OCI-LY1 (cell line): ENCODE measurements at regions not wholly inside any gene's neighbourhood (a gene's known extent, or its start where the extent isn't known, plus 50 kb on each side); places are given as distances from the start of the nearest gene placed in this dataset.

Source experiments
- H2AFZ ChIP-seq: fragments of 200-600 bp; sonication (generic), shearing (Covaris generic); 2 replicates; pipeline ENCODE4 v1.6.0; 2014; ENCODE audit warnings: antibody characterized with exemption, mild to moderate bottlenecking, low read length
- H3F3A ChIP-seq: fragments of 200-600 bp; sonication (generic), shearing (Covaris generic); 2 replicates; pipeline ENCODE4 v1.6.0; 2014; ENCODE audit warnings: mild to moderate bottlenecking, antibody characterized with exemption, low read length, moderate library complexity; ENCODE audit not compliant: insufficient read depth
- H3K27ac ChIP-seq: fragments of 200-600 bp; sonication (generic); 2 replicates; pipeline ENCODE4 v1.5.1; 2014; ENCODE audit warnings: low read length, mixed run types, mild to moderate bottlenecking, low read depth; ENCODE audit not compliant: poor library complexity, severe bottlenecking
- H3K27me3 ChIP-seq: fragments of 200-600 bp; sonication (generic); 2 replicates; pipeline ENCODE4 v1.6.0; 2014; ENCODE audit warnings: antibody characterized with exemption, mild to moderate bottlenecking, low read length, moderate library complexity; ENCODE audit not compliant: insufficient read depth
- H3K36me3 ChIP-seq: fragments of 200-600 bp; sonication (generic); 2 replicates; pipeline ENCODE4 v1.6.1; 2014; ENCODE audit warnings: mild to moderate bottlenecking, antibody characterized with exemption, low read length, moderate library complexity, mixed read lengths; ENCODE audit not compliant: insufficient read depth
- H3K4me1 ChIP-seq: fragments of 200-600 bp; sonication (generic); 2 replicates; pipeline ENCODE4 v1.5.1; 2014; ENCODE audit warnings: mild to moderate bottlenecking, low read length, moderate library complexity; ENCODE audit not compliant: insufficient read depth, severe bottlenecking
- H3K4me2 ChIP-seq: fragments of 200-600 bp; sonication (generic), shearing (Covaris generic); 2 replicates; pipeline ENCODE4 v1.6.1; 2014; ENCODE audit warnings: low read length
- H3K4me3 ChIP-seq: fragments of 200-600 bp; sonication (generic); 2 replicates; pipeline ENCODE4 v1.5.1; 2014; ENCODE audit warnings: low read length, low read depth, mild to moderate bottlenecking, mixed read lengths; ENCODE audit not compliant: poor library complexity, severe bottlenecking
- H3K79me2 ChIP-seq: fragments of 200-600 bp; shearing (Covaris generic); 2 replicates; pipeline ENCODE4 v1.6.1; 2016; ENCODE audit warnings: mixed run types, low read length, mixed read lengths; ENCODE audit not compliant: insufficient read depth
- H3K9ac ChIP-seq: fragments of 200-600 bp; sonication (generic), shearing (Covaris generic); 2 replicates; pipeline ENCODE4 v1.6.1; 2014; ENCODE audit warnings: mild to moderate bottlenecking, low read length, mixed read lengths
- H3K9me2 ChIP-seq: fragments of 200-600 bp; sonication (generic), shearing (Covaris generic); 2 replicates; pipeline ENCODE4 v1.6.1; 2014; ENCODE audit warnings: low read depth, mild to moderate bottlenecking, low read length, mixed read lengths
- H3K9me3 ChIP-seq: fragments of 200-600 bp; shearing (Covaris generic); 2 replicates; pipeline ENCODE4 v1.6.1; 2014; ENCODE audit warnings: low read length, mixed read lengths
- H4K20me1 ChIP-seq: fragments of 200-600 bp; sonication (generic), shearing (Covaris generic); 2 replicates; pipeline ENCODE4 v1.6.0; 2016; ENCODE audit warnings: mild to moderate bottlenecking, low read length; ENCODE audit not compliant: insufficient read depth
- CTCF ChIP-seq: fragments of 200-600 bp; sonication (generic), shearing (Covaris generic); IDR thresholded peaks from 2 replicates; pipeline ENCODE4 v1.5.1; 2017; ENCODE audit warnings: mild to moderate bottlenecking, antibody characterized with exemption, low read length, moderate library complexity, mixed read lengths
- EZH2 ChIP-seq: fragments of 200-600 bp; sonication (generic), shearing (Covaris generic); IDR thresholded peaks from 2 replicates; pipeline ENCODE4 v1.8.0; 2017; ENCODE audit warnings: borderline replicate concordance, mixed run types, mild to moderate bottlenecking, antibody characterized with exemption, low read length, moderate library complexity, mixed read lengths

- no peak overlapping the region for H3K27ac ChIP-seq
- no peak overlapping the region for H3K9ac ChIP-seq
- H3K4me1 ChIP-seq: no peaks in the 10 kb centered on the region
- H3K27me3 ChIP-seq: no peaks in the 10 kb centered on the region
- no peaks in the 10 kb centered on the region for H3K9me2 ChIP-seq
- no peaks in the 10 kb centered on the region for H3F3A ChIP-seq
- TF ChIP-seq EZH2: no peak
- no peak overlapping the region for H3K4me3 ChIP-seq
- no peaks in the 10 kb centered on the region for H4K20me1 ChIP-seq
- no peaks in the 10 kb centered on the region for H3K9me3 ChIP-seq
- no peaks in the 10 kb centered on the region for H3K79me2 ChIP-seq
- no peaks in the 10 kb centered on the region for H3K36me3 ChIP-seq
- no peak overlapping the region for H3K4me2 ChIP-seq
- no peak overlapping the region for H2AFZ ChIP-seq
These were observed 79.4 kb upstream of the MAP4K3 start for GRCh38 chr2:39516347-39517101.

DNA sequence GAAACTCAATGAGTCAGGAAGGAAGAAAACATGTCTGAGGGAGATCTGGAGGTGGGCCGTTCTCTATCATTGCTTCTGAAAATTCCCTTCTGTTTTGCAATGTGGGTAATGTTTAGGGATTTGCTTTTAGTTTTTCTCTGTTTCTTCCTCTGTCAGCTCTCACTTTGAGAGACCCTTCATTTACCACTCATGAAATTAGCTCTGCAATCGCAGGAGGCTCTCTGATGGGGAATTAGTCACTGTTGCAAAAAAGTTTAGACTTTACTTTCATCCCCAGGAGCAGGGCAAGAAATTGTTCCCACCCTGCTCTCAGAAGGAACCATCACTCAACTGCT, 80.0 kb upstream of the MAP4K3 start:
- no peak overlapping the region for H3K4me2 ChIP-seq
- no peak overlapping the region for H3K9ac ChIP-seq
- H3F3A ChIP-seq: no peaks in the 10 kb centered on the region
- TF ChIP-seq EZH2: no peak
- TF ChIP-seq CTCF: no peak
- no peak overlapping the region for H2AFZ ChIP-seq
- H3K4me1 ChIP-seq: no peaks in the 10 kb centered on the region
- H3K27ac ChIP-seq: no peak overlapping the region
- no peak overlapping the region for H3K4me3 ChIP-seq
- no peaks in the 10 kb centered on the region for H3K9me2 ChIP-seq
- H4K20me1 ChIP-seq: no peaks in the 10 kb centered on the region
- no peaks in the 10 kb centered on the region for H3K27me3 ChIP-seq
- no peaks in the 10 kb centered on the region for H3K36me3 ChIP-seq
- H3K79me2 ChIP-seq: no peaks in the 10 kb centered on the region
- 0 out of 2 replicates have a peak, but pooled peaks cover 3% of the 10 kb centered on the region for H3K9me3 ChIP-seq

DNA sequence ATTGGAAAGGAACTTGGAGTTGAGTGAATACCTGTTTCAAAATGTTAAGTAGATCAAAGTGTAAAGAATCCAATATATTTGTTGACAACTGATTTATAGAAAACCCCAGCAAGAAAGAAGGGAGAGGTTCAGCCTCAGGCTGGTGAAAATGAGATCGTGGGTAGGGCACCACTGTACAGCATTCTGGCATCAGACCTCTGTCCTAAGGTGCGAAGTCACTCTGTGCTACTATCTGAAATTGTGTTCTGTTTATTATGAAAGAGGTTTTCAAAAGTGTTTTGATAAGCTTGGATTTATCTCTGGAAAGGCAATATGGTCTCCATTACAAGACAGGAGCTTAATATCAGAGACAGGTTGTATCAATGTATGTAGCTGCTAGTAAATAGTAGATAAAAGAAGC, 80.5 kb upstream of the MAP4K3 start:
- H3K27me3 ChIP-seq: no peaks in the 10 kb centered on the region
- H3K36me3 ChIP-seq: no peaks in the 10 kb centered on the region
- H4K20me1 ChIP-seq: no peaks in the 10 kb centered on the region
- peaks cover 3% of the 10 kb centered on the region; the same call in 1 of the 2 replicates for H3K9me3 ChIP-seq
- no peak overlapping the region for H2AFZ ChIP-seq
- H3K9me2 ChIP-seq: no peaks in the 10 kb centered on the region
- no peak overlapping the region for H3K9ac ChIP-seq
- TF ChIP-seq CTCF (no peak), EZH2 (no peak)
- no peaks in the 10 kb centered on the region for H3K4me1 ChIP-seq
- no peak overlapping the region for H3K4me3 ChIP-seq
- H3K4me2 ChIP-seq: no peak overlapping the region
- H3K27ac ChIP-seq: no peak overlapping the region
- H3F3A ChIP-seq: no peaks in the 10 kb centered on the region
- H3K79me2 ChIP-seq: no peaks in the 10 kb centered on the region

DNA sequence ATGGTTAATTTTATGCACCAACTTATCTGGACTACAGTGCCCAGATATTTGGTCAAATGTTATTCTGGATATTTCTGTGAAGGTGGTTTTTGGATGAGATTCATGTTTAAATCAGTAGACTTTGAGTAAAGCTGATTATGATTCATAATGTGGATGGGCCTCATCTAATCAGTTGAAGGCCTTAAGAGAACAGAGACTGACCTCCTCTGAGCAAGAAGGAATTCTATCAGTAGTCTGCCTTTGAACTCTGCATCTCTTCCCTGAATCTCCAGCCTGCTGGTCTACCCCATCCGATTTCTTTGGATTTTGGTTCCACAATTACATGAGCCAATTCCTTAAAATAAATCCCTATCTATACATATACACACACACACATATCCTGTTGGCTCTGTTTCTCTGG, 82.8 kb upstream of the MAP4K3 start:
- Histone ChIP-seq H2AFZ (no peak overlapping the region), H3K4me1 (no peaks in the 10 kb centered on the region), H3K27ac (no peak overlapping the region), H3K79me2 (no peaks in the 10 kb centered on the region), H3K9me2 (no peaks in the 10 kb centered on the region), H4K20me1 (no peaks in the 10 kb centered on the region), H3K9ac (no peak overlapping the region), H3K4me2 (no peak overlapping the region), H3K9me3 (peaks cover 3% of the 10 kb centered on the region; the same call in 1 of the 2 replicates), H3K36me3 (no peaks in the 10 kb centered on the region), H3K27me3 (no peaks in the 10 kb centered on the region), H3K4me3 (no peak overlapping the region), H3F3A (no peaks in the 10 kb centered on the region)
- TF ChIP-seq CTCF: no peak
- no peak for TF ChIP-seq EZH2
